ENCODE measurements at regions not wholly inside any gene's neighbourhood (a gene's known extent, or its start where the extent isn't known, plus 50 kb on each side); places are given as distances from the start of the nearest gene placed in this dataset.

- DNase-seq (ENCODE audit: low read depth), result no peak
- no peak overlapping the region for H3K4me3 ChIP-seq (ENCODE audit: low read depth, low read length)
- TF ChIP-seq CTCF (IDR thresholded peaks at IDR 0.05; ENCODE audit: insufficient read depth, low read depth, low read length, missing control alignments), result no peak
These were observed 175.0 kb upstream of the NCAM1 start for GRCh38 chr11:112786196-112786595.

GRCh38 chr11:112786886-112787530 is 174.2 kb upstream of the NCAM1 start:
- DNase-seq (ENCODE audit: low read depth), result no peak
- no peak overlapping the region for H3K4me3 ChIP-seq (ENCODE audit: low read depth, low read length)
- TF ChIP-seq CTCF (IDR thresholded peaks at IDR 0.05; ENCODE audit: insufficient read depth, low read depth, low read length, missing control alignments), result no peak

GRCh38 chr11:112789481-112789880 is 171.7 kb upstream of the NCAM1 start:
- TF ChIP-seq CTCF (IDR thresholded peaks at IDR 0.05; ENCODE audit: insufficient read depth, low read depth, low read length, missing control alignments), result no peak
- no peak for DNase-seq (ENCODE audit: low read depth)
- no peak overlapping the region for H3K4me3 ChIP-seq (ENCODE audit: low read depth, low read length)

- no peak overlapping the region for H3K4me3 ChIP-seq (ENCODE audit: low read depth, low read length)
- TF ChIP-seq CTCF (IDR thresholded peaks at IDR 0.05; ENCODE audit: insufficient read depth, low read depth, low read length, missing control alignments), result no peak
- DNase-seq (ENCODE audit: low read depth), result no peak
These were observed 170.9 kb upstream of the NCAM1 start for GRCh38 chr11:112790286-112790685.

GRCh38 chr11:112792070-112792469 is 169.2 kb upstream of the NCAM1 start:
- DNase-seq (ENCODE audit: low read depth), result no peak
- no peak for TF ChIP-seq CTCF (IDR thresholded peaks at IDR 0.05; ENCODE audit: insufficient read depth, low read depth, low read length, missing control alignments)
- H3K4me3 ChIP-seq (ENCODE audit: low read depth, low read length), result no peak overlapping the region

- no peak for TF ChIP-seq CTCF (IDR thresholded peaks at IDR 0.05; ENCODE audit: insufficient read depth, low read depth, low read length, missing control alignments)
- DNase-seq (ENCODE audit: low read depth), result no peak
- no peak overlapping the region for H3K4me3 ChIP-seq (ENCODE audit: low read depth, low read length)
These were observed 167.8 kb upstream of the NCAM1 start for GRCh38 chr11:112793416-112793815.

GRCh38 chr11:112794331-112794846 is 166.8 kb upstream of the NCAM1 start:
- TF ChIP-seq CTCF (IDR thresholded peaks at IDR 0.05; ENCODE audit: insufficient read depth, low read depth, low read length, missing control alignments), result no peak
- DNase-seq (ENCODE audit: low read depth), result no peak
- H3K4me3 ChIP-seq (ENCODE audit: low read depth, low read length), result no peak overlapping the region
